HG02623 (cell line): ENCODE measurements at regions not wholly inside any gene's neighbourhood (a gene's known extent, or its start where the extent isn't known, plus 50 kb on each side); places are given as distances from the start of the nearest gene placed in this dataset.

ENCODE experiments used
- ATAC-seq: cut with Tn5 transposase; IDR thresholded peaks from one replicate; pipeline ENCODE4 v1.9.1; 2021; ENCODE audit warnings: moderate library complexity; ENCODE audit not compliant: unreplicated experiment

GRCh38 chr2:3138621-3139020 is 239.0 kb downstream of the EIPR1 start:
- no peak for ATAC-seq

DNA sequence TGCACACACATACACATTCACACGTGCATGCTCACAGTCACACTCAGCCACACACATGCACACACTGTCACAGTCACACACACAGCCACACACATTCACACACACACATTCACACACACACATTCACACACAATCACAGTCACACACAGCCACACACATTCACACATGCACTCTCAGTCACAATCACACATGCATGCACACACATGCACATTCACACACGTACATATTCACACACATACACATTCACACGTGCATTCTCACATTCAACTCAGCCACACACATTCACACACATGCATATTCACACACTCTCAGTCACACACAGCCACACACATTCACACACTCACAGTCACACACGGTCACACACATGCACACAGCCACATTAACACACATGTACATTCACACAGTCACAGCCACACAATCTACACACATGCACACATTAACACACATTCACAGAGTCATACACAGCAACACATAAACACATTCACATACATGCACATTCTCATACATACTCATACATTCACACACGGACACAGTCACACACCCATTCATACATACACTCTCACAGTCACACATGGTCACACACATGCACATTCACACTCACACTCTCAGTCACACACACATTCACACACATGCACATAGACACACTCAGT is 239.8 kb downstream of the EIPR1 start:
- ATAC-seq = no peak

- ATAC-seq = no peak
Observed at GRCh38 chr2:3135676-3136075, 241.9 kb downstream of the EIPR1 start.

DNA sequence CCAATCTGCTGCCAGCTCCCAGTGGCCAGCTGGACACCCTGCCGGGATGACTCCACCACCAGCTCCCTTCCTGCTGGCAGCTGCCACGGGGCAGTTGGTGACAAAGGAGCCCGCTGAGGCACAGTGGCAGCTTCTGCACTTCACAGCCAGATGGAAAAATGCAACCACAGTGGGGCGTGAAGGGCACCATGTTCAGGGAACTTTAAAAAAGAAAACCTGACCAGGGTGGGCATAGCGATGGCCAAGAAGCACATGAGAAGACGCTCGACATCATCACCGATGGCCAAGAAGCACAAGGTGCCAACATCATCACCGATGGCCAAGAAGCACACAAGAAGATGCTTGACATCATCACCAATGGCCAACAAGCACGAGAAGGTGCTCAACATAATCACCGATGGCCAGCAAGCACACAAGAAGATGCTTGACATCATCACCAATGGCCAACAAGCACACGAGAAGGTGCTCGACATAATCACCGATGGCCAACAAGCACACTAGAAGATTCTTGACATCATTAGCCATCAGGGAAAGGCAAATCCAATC is 243.5 kb downstream of the EIPR1 start:
- ATAC-seq = no peak

- ATAC-seq = no peak
Observed at GRCh38 chr2:3132966-3133365, 244.7 kb downstream of the EIPR1 start.

DNA sequence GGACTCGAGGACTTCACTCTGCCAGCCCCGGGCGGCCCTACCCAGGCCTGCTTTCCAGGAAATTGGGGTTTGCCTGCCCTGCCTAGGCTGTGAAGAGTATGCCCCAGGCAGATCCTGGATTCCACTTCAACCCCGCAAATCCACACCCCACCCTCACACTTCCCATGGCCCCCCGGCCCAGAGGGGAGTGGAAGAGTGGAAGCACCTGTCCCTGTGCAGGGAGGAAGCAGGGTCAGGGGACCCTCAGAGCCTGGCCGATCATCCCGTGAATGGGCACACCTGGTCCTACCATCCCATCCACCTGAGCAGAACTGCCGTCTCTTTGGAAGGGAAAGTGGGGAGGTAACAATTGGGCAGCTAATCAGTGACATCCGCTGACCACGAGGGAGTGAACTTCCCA is 245.2 kb downstream of the EIPR1 start:
- ATAC-seq = no peak

DNA sequence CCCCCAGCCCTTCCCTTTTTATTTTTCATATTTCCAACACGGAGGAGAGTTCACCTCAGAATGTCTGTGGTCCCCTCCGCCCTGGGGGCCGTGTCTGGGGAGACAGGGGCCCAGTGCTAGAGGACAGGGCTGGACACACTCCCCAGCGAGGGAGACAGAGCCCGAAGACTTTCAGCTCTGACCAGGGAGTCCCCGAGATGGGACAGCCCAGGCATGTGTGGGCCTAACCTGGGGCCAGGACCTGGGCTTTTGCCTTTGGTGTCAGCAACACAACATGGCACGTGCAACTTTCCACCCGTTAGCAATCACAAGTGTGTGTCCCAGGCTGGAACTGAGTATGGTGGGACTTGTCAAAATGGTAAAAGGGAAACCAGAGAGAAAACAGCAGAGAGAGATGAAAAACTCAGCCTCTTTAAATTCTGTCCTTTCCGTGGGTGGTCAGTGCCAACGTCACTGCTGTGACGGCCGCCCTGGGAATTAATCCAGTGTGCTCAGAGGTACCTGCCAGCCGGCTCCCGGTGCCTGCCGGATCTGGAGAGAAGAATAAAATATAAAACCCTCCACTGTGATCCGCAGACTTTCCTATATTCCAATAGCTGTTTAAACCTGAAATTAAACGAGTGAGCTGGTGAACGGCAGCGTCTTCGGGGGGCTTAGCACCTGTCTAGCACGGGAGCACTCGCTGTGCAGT is 245.8 kb downstream of the EIPR1 start:
- no peak for ATAC-seq

DNA sequence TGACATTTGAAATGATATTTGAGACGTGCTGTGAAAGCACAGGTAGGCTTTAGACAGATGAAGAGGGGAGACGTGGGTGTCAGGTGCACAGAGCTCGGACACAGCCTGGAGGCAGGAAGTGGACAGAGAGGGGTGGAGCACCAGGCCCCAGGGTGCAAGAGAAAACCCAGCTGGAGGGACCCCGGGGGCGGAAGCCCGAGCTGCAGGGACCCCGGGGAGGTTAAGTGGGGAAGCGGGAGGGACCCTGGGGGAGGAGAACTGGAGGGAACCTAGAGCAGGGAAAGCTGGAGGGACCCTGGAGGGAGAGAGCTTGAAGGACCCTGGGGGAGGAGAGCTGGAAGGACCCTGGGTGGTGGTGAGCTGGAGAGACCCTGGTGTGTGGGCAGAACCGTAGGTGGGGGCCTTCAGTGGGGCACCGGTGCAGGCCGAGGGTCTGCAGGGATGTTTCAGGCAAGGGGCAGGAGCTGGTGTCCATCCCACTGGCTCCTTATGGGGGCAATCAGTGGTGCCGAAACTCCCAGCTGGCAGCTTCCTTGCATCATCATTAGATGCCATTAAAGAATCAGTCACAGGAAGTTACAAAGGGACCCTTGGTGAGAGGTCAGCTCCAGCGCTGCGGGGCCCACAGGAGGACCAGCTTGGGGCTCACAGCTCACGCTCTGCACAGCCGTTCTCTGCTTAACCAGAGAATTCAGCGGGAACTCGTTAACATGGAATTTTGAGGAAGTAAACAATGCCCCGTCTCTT is 246.6 kb downstream of the EIPR1 start:
- ATAC-seq = no peak

DNA sequence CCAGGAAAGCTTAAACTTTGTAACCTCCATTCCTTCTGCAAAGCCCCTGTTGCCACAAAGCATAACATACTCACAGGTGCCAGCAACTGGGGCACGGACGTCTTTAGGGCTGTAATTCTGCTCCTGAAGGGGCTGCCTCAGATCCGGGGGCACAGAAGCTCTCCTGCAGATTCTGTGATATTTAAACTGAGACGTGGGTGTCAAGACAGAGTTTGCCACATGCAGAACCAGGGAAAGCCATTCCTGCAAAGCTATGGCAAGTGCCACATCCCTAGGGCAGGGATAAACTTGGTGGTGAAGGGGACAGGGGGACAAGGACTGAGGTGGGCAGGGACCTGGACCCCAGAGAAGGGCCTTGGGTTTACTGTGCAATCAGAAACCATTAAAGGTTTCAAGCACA is 247.2 kb downstream of the EIPR1 start:
- no peak for ATAC-seq

GRCh38 chr2:3129867-3130266 is 247.8 kb downstream of the EIPR1 start:
- ATAC-seq = no peak

DNA sequence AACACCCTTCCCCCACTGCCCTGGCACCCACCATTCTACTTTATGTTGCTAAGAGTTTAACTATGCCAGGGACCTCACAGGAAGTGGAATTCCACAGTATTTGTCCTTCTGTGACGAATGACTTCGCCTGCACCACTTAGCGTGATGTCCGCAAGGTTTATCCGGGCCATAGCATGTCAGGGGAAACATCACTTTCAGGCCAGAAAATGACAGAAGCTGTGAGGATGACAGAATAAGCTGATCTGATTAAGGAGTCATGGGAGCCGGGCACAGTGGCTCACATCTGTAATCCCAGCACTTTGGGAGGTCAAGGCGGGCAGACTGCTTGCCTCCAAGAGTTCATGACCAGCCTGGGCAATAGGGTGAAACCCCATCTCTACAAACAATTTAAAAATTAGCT is 248.8 kb downstream of the EIPR1 start:
- no peak for ATAC-seq

DNA sequence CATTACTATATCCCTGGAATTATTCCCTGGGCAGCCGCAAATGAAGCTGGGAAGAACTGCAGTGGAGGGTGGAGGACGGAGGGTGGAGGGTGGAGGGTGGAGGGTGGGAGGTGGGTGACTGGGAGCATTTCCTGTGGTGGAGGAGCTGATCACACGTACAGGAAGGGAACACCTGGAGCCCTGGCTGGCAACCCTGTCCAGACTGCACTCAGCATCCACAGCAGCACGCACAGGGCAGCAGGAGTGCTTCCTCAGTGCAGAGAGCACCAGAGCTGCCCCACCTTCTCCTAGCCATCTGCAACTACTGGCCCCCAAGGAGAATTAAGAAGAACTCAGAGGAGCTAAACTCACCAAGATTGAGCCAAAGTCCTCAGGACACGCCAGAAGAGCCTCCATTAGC is 249.9 kb downstream of the EIPR1 start:
- ATAC-seq = no peak

GRCh38 chr2:3126911-3127621 is 250.6 kb downstream of the EIPR1 start:
- no peak for ATAC-seq

DNA sequence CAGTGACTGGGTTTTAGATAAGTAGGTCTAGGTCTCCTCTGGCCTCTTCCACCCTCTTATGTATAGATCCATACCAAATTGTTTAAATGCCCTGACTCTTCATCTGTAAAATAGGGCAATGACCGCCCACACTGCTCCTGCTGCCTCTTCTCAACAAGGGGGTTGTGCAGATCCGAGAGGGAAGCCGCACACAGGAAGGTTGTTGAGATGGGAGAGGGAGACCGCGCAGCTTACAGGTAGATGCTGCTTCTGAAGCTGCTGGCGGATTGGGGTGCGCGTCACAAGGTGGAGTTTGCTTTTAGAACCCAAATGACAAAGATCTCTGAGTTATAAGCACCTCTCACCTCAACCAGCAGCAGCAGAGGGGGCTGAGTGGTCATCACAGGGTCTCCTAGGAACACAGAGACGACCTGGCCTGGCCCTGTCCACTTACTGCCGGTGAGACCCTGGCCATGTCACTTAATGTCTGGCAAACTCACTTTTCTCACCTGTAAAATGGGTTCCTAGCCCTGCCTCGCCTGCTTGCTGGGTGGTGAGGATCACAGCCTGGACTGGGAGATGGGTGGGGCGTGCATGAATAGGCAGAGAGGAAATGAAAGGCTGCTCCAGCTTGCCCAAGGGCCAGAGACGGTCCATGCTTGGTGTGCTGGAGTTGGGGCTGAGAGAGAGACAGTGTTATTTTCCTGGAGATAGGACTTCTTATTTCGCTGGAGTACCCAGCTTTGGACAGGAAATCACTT is 251.3 kb downstream of the EIPR1 start:
- no peak for ATAC-seq

GRCh38 chr2:3125761-3126130 is 251.9 kb downstream of the EIPR1 start:
- ATAC-seq = no peak

DNA sequence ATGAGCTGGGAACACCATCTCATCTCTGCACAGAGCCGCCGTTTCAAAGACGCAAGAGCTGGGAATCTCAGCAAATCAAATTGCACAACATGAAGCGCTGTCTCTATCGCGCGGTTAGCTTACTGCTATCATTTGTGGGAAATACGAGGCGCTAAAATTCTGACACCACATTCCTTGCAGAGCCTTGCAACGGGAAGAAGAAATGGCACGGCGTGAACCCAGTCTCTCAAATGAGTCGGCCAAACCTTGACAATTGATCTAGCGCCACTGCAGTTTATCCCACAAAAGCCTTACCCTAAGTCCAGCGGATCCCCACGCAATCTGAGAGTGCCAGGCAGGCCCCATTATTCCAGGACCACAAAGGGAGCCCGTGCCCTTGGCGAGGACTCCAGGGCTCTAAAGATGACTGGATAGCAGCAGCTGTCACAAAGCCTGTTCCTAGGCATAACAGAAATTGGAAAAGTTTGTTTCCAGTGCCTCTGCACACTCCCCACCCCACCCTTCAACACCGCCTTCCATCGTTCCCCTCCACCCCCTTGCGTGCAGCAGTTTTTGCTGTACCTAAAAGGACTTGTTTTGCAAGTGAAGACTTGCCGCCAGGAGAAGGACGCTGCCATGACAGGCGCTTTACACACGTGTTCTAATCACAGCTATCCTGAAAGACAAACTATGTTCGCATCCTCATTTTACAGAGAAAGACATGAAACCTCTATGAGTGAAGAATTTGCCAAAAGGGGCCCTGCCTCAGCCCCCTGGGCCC is 252.4 kb downstream of the EIPR1 start:
- ATAC-seq = no peak

DNA sequence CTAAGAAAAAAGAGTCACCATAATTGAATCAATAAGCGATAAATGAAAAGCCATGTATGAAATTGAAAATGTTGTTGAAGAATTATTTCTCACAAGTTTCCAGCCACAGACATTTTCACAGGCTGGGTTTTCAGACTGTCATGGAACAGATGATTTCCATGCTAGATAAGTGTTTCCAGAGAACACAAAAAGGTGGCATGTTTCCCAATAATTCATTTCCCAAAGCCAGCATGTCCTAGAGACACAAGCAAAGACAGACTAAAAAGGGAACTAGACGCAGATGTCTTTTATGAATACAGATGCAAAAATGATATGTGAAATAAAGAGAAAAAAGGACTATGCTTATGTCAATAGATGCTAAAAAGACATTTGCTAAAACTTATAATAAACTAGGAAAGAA is 255.1 kb downstream of the EIPR1 start:
- no peak for ATAC-seq

GRCh38 chr2:3121601-3122000 is 256.0 kb downstream of the EIPR1 start:
- ATAC-seq = no peak

GRCh38 chr2:3117650-3118216 is 259.9 kb downstream of the EIPR1 start:
- ATAC-seq = no peak

DNA sequence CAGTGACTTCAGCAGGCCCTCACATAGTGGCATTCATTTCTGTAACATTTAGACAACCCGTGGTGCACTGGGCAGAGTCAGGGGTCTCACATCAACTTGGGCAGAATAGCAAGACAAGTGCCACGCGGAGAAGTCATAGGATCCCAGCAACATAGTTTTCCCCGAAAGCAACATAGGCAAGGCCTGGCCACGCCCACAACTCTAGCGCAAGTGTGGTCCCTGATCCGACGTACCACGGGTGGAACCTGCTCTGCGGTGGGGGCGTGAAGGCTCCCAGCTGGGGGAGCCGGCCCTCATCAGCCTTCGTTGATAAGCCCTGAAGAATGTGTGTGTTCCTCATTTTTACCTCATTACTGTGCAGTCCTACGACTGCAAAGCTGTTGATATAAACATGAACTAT is 261.2 kb downstream of the EIPR1 start:
- no peak for ATAC-seq
